ENCODE measurements at regions not wholly inside any gene's neighbourhood (a gene's known extent, or its start where the extent isn't known, plus 50 kb on each side); places are given as distances from the start of the nearest gene placed in this dataset.

- TF ChIP-seq ARNT (IDR thresholded peaks at IDR 0.05) (no peak), FOXK2 (IDR thresholded peaks at IDR 0.05) (no peak), FOXM1 (IDR thresholded peaks at IDR 0.05; ENCODE audit: borderline replicate concordance) (no peak), ELF4 (IDR thresholded peaks at IDR 0.05) (no peak), TARDBP (IDR thresholded peaks at IDR 0.05) (no peak)
Observed at GRCh38 chr1:47699492-47700235, 261.8 kb downstream of the FOXD2 start.

All from HEK293T (cell line).